ENCODE measurements at regions not wholly inside any gene's neighbourhood (a gene's known extent, or its start where the extent isn't known, plus 50 kb on each side); places are given as distances from the start of the nearest gene placed in this dataset.
A peak's percentile ranks its signal among the peaks of the same experiment; 100 is the strongest.

DNA sequence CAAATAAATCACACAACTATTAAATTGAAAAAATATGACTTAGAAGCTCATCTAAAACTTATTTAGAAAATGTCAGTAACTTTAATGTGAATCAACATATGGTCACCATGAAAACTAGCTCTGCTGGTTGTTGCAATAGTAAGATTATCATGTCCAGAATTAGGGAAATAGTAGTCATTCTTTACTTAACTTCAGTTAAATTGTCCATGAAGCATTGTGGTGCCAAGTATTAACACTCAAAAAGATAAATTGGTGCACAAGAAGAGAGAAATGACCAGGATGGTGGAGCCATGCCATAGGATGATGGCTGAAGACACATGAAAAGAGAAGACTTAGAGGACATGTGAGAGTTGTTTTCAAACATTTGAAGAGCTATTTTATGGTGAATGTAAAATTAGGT lies 130.2 kb upstream of the PTGFR start:
- H3K4me3 ChIP-seq (replicated peaks in 1 of 2; ENCODE audit: low read depth in 2 of 2, low read length in 2 of 2), result no peak overlapping the region
- no peak for DNase-seq (ENCODE audit: low read depth in 2 of 2)
- TF ChIP-seq, protein P1, sequence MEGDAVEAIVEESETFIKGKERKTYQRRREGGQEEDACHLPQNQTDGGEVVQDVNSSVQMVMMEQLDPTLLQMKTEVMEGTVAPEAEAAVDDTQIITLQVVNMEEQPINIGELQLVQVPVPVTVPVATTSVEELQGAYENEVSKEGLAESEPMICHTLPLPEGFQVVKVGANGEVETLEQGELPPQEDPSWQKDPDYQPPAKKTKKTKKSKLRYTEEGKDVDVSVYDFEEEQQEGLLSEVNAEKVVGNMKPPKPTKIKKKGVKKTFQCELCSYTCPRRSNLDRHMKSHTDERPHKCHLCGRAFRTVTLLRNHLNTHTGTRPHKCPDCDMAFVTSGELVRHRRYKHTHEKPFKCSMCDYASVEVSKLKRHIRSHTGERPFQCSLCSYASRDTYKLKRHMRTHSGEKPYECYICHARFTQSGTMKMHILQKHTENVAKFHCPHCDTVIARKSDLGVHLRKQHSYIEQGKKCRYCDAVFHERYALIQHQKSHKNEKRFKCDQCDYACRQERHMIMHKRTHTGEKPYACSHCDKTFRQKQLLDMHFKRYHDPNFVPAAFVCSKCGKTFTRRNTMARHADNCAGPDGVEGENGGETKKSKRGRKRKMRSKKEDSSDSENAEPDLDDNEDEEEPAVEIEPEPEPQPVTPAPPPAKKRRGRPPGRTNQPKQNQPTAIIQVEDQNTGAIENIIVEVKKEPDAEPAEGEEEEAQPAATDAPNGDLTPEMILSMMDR (IDR thresholded peaks at IDR 0.05; ENCODE audit: low read depth, low read length), result no peak

DNA sequence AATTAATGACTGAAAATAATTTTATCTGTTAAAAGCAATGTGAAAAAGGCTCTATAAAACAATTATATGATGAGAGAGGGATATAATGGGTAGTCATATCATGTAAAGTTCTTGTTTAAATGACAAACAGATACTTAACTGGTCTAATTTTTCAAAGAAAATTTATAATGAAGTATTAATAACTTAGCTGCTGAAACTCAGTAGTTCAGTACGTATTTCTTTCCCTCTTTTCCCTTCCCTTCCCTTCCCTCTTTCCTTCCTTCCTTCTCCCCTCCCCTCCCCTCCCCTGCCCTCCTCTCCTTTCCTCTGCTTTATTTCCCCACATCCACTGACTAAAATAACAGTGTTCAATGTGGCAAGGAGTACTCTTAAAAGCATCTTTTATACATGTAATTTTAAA lies 123.1 kb upstream of the PTGFR start:
- no peak overlapping the region for H3K4me3 ChIP-seq (replicated peaks in 1 of 2; ENCODE audit: low read depth in 2 of 2, low read length in 2 of 2)
- DNase-seq (ENCODE audit: low read depth in 2 of 2), result no peak
- TF ChIP-seq, protein P1 (IDR thresholded peaks at IDR 0.05; ENCODE audit: low read depth, low read length), result no peak

DNA sequence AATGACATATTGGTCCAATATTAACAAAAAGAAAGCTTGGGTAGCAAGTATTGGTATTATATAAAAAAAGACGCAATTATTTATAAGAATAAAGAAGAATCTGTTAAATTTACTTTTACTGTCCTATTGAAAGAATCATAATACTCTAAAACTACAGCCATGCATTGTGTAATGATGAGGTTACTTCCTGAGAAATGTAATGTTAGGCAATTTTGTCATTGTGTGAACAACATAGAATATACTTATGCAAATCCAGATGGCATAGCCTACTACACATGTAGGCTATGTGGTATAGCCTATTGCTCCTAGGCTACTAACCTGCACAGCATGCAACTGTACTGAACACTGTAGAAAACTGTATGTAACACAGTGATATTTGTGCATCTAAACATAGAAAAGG lies 121.2 kb upstream of the PTGFR start:
- peak; percentile 15 to 72 for DNase-seq (ENCODE audit: low read depth in 2 of 2)
- TF ChIP-seq, protein P1 (IDR thresholded peaks at IDR 0.05; ENCODE audit: low read depth, low read length), result no peak
- H3K4me3 ChIP-seq (replicated peaks in 1 of 2; ENCODE audit: low read depth in 2 of 2, low read length in 2 of 2), result no peak overlapping the region

DNA sequence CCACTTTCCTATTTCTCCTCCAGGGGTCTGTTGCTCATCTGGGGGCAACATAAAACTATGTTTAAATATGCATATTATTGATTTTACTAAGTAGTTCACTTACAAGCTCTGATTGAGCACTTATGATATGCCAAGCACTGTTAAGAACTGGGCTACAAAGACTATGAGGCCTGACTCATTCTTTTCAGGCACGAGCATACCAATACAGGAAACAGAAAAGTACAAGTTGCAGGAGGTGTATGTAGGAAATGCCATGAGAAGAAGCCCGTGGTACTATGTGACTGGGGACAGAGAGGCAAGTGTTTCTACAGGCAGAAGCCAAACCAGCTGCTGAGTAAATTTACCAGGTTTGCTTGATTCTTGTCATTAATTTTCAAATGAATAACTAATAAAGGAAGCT lies 120.4 kb upstream of the PTGFR start:
- TF ChIP-seq, protein P1 (IDR thresholded peaks at IDR 0.05; ENCODE audit: low read depth, low read length), result no peak
- peak; percentile 51 to 88 for DNase-seq (ENCODE audit: low read depth in 2 of 2)
- no peak overlapping the region for H3K4me3 ChIP-seq (replicated peaks in 1 of 2; ENCODE audit: low read depth in 2 of 2, low read length in 2 of 2)

DNA sequence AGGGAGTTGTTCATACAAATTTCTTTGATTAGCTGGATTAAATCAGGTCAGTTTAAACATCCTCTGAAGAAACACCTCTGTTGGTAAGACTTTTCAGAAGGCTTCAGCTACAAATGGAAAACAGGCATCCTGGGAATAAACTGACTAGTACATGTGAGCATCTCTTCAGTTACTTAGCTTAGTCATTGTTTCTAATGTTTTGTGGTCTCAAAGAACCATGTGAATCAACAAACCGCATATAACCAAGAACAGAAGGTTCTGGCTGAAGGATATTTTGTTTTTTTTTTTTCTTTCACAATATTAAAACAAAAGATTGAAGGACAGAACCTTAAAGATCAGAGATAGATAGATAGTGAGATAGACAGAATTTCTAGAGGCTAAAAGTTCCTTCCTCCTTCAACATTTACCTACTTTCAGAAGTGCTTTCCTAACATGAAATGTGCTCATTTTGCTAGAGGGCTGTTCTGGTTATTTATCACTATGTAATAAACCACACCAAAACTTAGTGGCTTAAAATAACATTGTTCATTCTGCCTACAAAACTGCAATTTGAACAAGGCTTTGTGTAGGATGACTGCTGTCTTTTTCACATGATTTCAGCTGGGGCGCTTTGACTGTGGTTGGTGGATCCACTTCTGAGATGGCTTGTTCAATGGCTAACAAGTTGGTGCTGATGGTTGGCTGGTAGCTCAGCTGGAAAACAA lies 119.8 kb upstream of the PTGFR start:
- H3K4me3 ChIP-seq (replicated peaks in 1 of 2; ENCODE audit: low read depth in 2 of 2, low read length in 2 of 2), result no peak overlapping the region
- TF ChIP-seq, protein P1 (IDR thresholded peaks at IDR 0.05; ENCODE audit: low read depth, low read length), result no peak
- DNase-seq (ENCODE audit: low read depth in 2 of 2), result peak; percentile 39 to 92

DNA sequence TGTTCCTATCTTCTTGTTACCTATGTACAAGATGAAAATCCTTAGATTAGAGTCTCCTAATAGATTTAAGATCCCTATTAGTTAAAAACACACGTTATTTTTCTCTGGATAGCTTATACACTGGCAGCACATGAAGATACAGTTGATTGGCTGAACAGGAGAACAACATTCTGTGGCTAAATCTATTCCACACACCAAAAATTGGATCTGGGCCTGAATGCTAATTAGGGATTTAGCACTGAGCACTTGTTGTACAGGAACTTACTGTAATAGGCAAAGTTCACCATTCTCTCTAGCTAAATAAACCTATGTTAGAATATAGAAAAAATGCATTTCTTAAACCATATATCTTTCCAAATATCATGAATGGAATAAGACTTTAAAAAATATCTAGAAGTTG lies 117.1 kb upstream of the PTGFR start:
- TF ChIP-seq, protein P1 (IDR thresholded peaks at IDR 0.05; ENCODE audit: low read depth, low read length), result no peak
- no peak overlapping the region for H3K4me3 ChIP-seq (replicated peaks in 1 of 2; ENCODE audit: low read depth in 2 of 2, low read length in 2 of 2)
- DNase-seq (ENCODE audit: low read depth in 2 of 2), result no peak

DNA sequence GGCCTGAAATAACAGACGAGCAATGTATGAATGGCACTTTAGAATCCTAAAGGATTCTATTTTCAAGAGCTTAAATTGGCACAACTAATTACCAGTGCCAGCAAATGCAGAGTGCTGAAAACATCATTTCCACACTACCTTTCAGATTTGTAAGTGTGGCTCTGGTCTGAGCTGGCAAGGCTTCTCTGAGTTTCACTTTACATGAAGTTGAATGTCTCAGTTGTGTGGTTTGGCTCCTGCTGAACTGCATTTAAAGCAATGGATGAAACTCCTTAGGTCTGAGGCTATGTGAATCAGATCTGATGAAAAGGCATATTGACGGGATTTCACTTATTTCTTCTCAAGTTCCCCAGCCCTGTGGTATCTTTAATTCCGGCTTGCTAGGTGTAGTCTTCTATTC lies 114.8 kb upstream of the PTGFR start:
- TF ChIP-seq, protein P1 (IDR thresholded peaks at IDR 0.05; ENCODE audit: low read depth, low read length), result no peak
- peak; percentile 22 to 38 for DNase-seq (ENCODE audit: low read depth in 2 of 2)
- H3K4me3 ChIP-seq (replicated peaks in 1 of 2; ENCODE audit: low read depth in 2 of 2, low read length in 2 of 2), result no peak overlapping the region

Data from cardiac fibroblast (primary cell).